HAP-1 (cell line): ENCODE measurements at regions not wholly inside any gene's neighbourhood (a gene's known extent, or its start where the extent isn't known, plus 50 kb on each side); places are given as distances from the start of the nearest gene placed in this dataset.

Experiments
- DNase-seq, 2 experiments: peaks; one replicate each; pipeline ENCODE4 v3.0.0-alpha.2; 2016 to 2020; ENCODE audit warnings: low spot score in 2 of 2
- H3K27me3 ChIP-seq: fragments of 250-450 bp; sonication (Bioruptor Pico); 2 replicates; pipeline ENCODE4 v1.5.1; 2020; ENCODE audit warnings: low read depth, mild to moderate bottlenecking, moderate library complexity
- H3K36me3 ChIP-seq: fragments of 250-450 bp; sonication (Bioruptor Pico); replicated peaks from 2 replicates; pipeline ENCODE4 v1.5.1; 2020; ENCODE audit warnings: mild to moderate bottlenecking
- H3K4me1 ChIP-seq: fragments of 250-450 bp; sonication (Bioruptor Pico); 2 replicates; pipeline ENCODE4 v1.5.1; 2020; ENCODE audit warnings: mild to moderate bottlenecking
- H3K4me3 ChIP-seq: fragments of 250-450 bp; sonication (Bioruptor Pico); 2 replicates; pipeline ENCODE4 v1.5.1; 2020; ENCODE audit warnings: mild to moderate bottlenecking, moderate library complexity
- H3K9me3 ChIP-seq: fragments of 250-450 bp; sonication (Bioruptor Pico); 2 replicates; pipeline ENCODE4 v1.5.1; 2020; ENCODE audit warnings: mild to moderate bottlenecking, moderate library complexity
- in situ Hi-C: fragments of 300-500 bp; cut with MboI; formaldehyde crosslinking; loops from 3 replicates; pipeline ENCODE4 v1.14.3; 2020; ENCODE audit warnings: low sequenced_read_pairs, inconsistent platforms, mixed read lengths

GRCh38 chr19:28871099-28871725 lies 341.7 kb downstream of the UQCRFS1 start:
- no peak for DNase-seq
- in situ Hi-C loops: no loop called here
- no peaks in the 10 kb centered on the region for H3K9me3 ChIP-seq
- H3K4me1 ChIP-seq: no peaks in the 10 kb centered on the region
- no peaks in the 10 kb centered on the region for H3K27me3 ChIP-seq
- H3K36me3 ChIP-seq: no peaks in the 10 kb centered on the region
- H3K4me3 ChIP-seq: no peak overlapping the region

GRCh38 chr19:28869459-28869858 lies 343.5 kb downstream of the UQCRFS1 start:
- no peaks in the 10 kb centered on the region for H3K9me3 ChIP-seq
- no peaks in the 10 kb centered on the region for H3K36me3 ChIP-seq
- H3K4me3 ChIP-seq: no peak overlapping the region
- no peaks in the 10 kb centered on the region for H3K27me3 ChIP-seq
- H3K4me1 ChIP-seq: no peaks in the 10 kb centered on the region
- in situ Hi-C loops: no loop called here
- no peak for DNase-seq

- Histone ChIP-seq H3K36me3 (no peaks in the 10 kb centered on the region), H3K27me3 (no peaks in the 10 kb centered on the region), H3K9me3 (no peaks in the 10 kb centered on the region), H3K4me3 (no peak overlapping the region), H3K4me1 (no peaks in the 10 kb centered on the region)
- no peak for DNase-seq
- in situ Hi-C loops: no loop called here
Observed at GRCh38 chr19:28868836-28869235, 344.1 kb downstream of the UQCRFS1 start.

- no peaks in the 10 kb centered on the region for H3K27me3 ChIP-seq
- DNase-seq: no peak
Observed at GRCh38 chr19:28867978-28868377, 345.0 kb downstream of the UQCRFS1 start.

GRCh38 chr19:28864577-28865042 lies 348.3 kb downstream of the UQCRFS1 start:
- no peak overlapping the region for H3K4me3 ChIP-seq

More at GRCh38 chr19:28867978-28868377, 345.0 kb downstream of the UQCRFS1 start:
- H3K36me3 ChIP-seq: no peaks in the 10 kb centered on the region
- in situ Hi-C loops: no loop called here
- H3K4me1 ChIP-seq: no peaks in the 10 kb centered on the region
- no peaks in the 10 kb centered on the region for H3K9me3 ChIP-seq
- no peak overlapping the region for H3K4me3 ChIP-seq

GRCh38 chr19:28864024-28864503 lies 348.9 kb downstream of the UQCRFS1 start:
- H3K4me3 ChIP-seq: no peak overlapping the region
- H3K9me3 ChIP-seq: no peaks in the 10 kb centered on the region
- H3K4me1 ChIP-seq: no peaks in the 10 kb centered on the region
- in situ Hi-C loops: no loop called here
- H3K27me3 ChIP-seq: no peaks in the 10 kb centered on the region
- no peak for DNase-seq
- H3K36me3 ChIP-seq: no peaks in the 10 kb centered on the region

More at GRCh38 chr19:28864577-28865042, 348.3 kb downstream of the UQCRFS1 start:
- in situ Hi-C loops: no loop called here
- no peaks in the 10 kb centered on the region for H3K36me3 ChIP-seq
- no peak for DNase-seq
- H3K4me1 ChIP-seq: no peaks in the 10 kb centered on the region
- H3K27me3 ChIP-seq: no peaks in the 10 kb centered on the region
- no peaks in the 10 kb centered on the region for H3K9me3 ChIP-seq

GRCh38 chr19:28862238-28862637 lies 350.7 kb downstream of the UQCRFS1 start:
- H3K36me3 ChIP-seq: no peaks in the 10 kb centered on the region
- H3K4me1 ChIP-seq: no peaks in the 10 kb centered on the region
- in situ Hi-C loops: no loop called here
- H3K4me3 ChIP-seq: no peak overlapping the region
- H3K27me3 ChIP-seq: no peaks in the 10 kb centered on the region
- H3K9me3 ChIP-seq: no peaks in the 10 kb centered on the region
- no peak for DNase-seq

- in situ Hi-C loops: no loop called here
- no peak for DNase-seq
- no peaks in the 10 kb centered on the region for H3K27me3 ChIP-seq
- H3K36me3 ChIP-seq: no peaks in the 10 kb centered on the region
- no peaks in the 10 kb centered on the region for H3K4me1 ChIP-seq
- no peaks in the 10 kb centered on the region for H3K9me3 ChIP-seq
- no peak overlapping the region for H3K4me3 ChIP-seq
Observed at GRCh38 chr19:28859811-28860210, 353.1 kb downstream of the UQCRFS1 start.

GRCh38 chr19:28858933-28859332 lies 354.0 kb downstream of the UQCRFS1 start:
- no peaks in the 10 kb centered on the region for H3K4me1 ChIP-seq
- in situ Hi-C loops: no loop called here
- no peaks in the 10 kb centered on the region for H3K27me3 ChIP-seq
- DNase-seq: no peak
- H3K4me3 ChIP-seq: no peak overlapping the region
- no peaks in the 10 kb centered on the region for H3K36me3 ChIP-seq
- no peaks in the 10 kb centered on the region for H3K9me3 ChIP-seq

- no peak overlapping the region for H3K4me3 ChIP-seq
- H3K27me3 ChIP-seq: no peaks in the 10 kb centered on the region
- no peaks in the 10 kb centered on the region for H3K36me3 ChIP-seq
- DNase-seq: no peak
- in situ Hi-C loops: no loop called here
- no peaks in the 10 kb centered on the region for H3K4me1 ChIP-seq
- no peaks in the 10 kb centered on the region for H3K9me3 ChIP-seq
Observed at GRCh38 chr19:28857967-28858366, 355.0 kb downstream of the UQCRFS1 start.

- no peaks in the 10 kb centered on the region for H3K36me3 ChIP-seq
- H3K27me3 ChIP-seq: no peaks in the 10 kb centered on the region
- no peaks in the 10 kb centered on the region for H3K4me1 ChIP-seq
- DNase-seq: no peak
- in situ Hi-C loops: no loop called here
- no peaks in the 10 kb centered on the region for H3K9me3 ChIP-seq
- H3K4me3 ChIP-seq: no peak overlapping the region
Observed at GRCh38 chr19:28855216-28855615, 357.7 kb downstream of the UQCRFS1 start.

- no peaks in the 10 kb centered on the region for H3K36me3 ChIP-seq
- in situ Hi-C loops: no loop called here
Observed at GRCh38 chr19:28847468-28847867, 365.5 kb downstream of the UQCRFS1 start.

GRCh38 chr19:28846094-28846812 lies 366.7 kb downstream of the UQCRFS1 start:
- Histone ChIP-seq H3K36me3 (no peaks in the 10 kb centered on the region), H3K4me1 (no peaks in the 10 kb centered on the region)
- in situ Hi-C loops: no loop called here

More at GRCh38 chr19:28847468-28847867, 365.5 kb downstream of the UQCRFS1 start:
- Histone ChIP-seq H3K4me1 (no peaks in the 10 kb centered on the region), H3K27me3 (no peaks in the 10 kb centered on the region), H3K4me3 (no peak overlapping the region), H3K9me3 (no peaks in the 10 kb centered on the region)
- DNase-seq: no peak

GRCh38 chr19:28843761-28844492 lies 369.0 kb downstream of the UQCRFS1 start:
- in situ Hi-C loops: no loop called here
- Histone ChIP-seq H3K9me3 (no peaks in the 10 kb centered on the region), H3K4me3 (no peak overlapping the region), H3K4me1 (no peaks in the 10 kb centered on the region), H3K36me3 (no peaks in the 10 kb centered on the region), H3K27me3 (no peaks in the 10 kb centered on the region)
- DNase-seq: no peak

More at GRCh38 chr19:28846094-28846812, 366.7 kb downstream of the UQCRFS1 start:
- DNase-seq: no peak
- Histone ChIP-seq H3K9me3 (no peaks in the 10 kb centered on the region), H3K4me3 (no peak overlapping the region), H3K27me3 (no peaks in the 10 kb centered on the region)
